ENCODE measurements at regions not wholly inside any gene's neighbourhood (a gene's known extent, or its start where the extent isn't known, plus 50 kb on each side); places are given as distances from the start of the nearest gene placed in this dataset.

- Mint-ChIP-seq H3K27me3 (no peaks in the 10 kb centered on the region), H3K36me3 (peaks cover 2% of the 10 kb centered on the region), H3K4me3 (no peak overlapping the region), H3K9me3 (peaks cover 4% of the 10 kb centered on the region), H3K27ac (no peak overlapping the region), H3K4me1 (peaks cover 11% of the 10 kb centered on the region)
- no peak for DNase-seq (ENCODE audit: low spot score in 2 of 2)
- no peak for ATAC-seq (ENCODE audit: low read depth)
Observed at GRCh38 chr5:124438026-124438902, 308.2 kb downstream of the ZNF608 start.

- peaks cover 2% of the 10 kb centered on the region for H3K36me3 Mint-ChIP-seq
- no peak overlapping the region for H3K4me3 Mint-ChIP-seq
Observed at GRCh38 chr5:124436294-124436693, 310.1 kb downstream of the ZNF608 start.

GRCh38 chr5:124433170-124433569, 313.3 kb downstream of the ZNF608 start:
- Mint-ChIP-seq H3K27ac (no peak overlapping the region), H3K36me3 (peaks cover 5% of the 10 kb centered on the region), H3K27me3 (no peaks in the 10 kb centered on the region), H3K4me1 (peaks cover 3% of the 10 kb centered on the region), H3K9me3 (peaks cover 13% of the 10 kb centered on the region), H3K4me3 (no peak overlapping the region)
- DNase-seq (ENCODE audit: low spot score in 2 of 2) (no peak), ATAC-seq (ENCODE audit: low read depth) (no peak)

More at GRCh38 chr5:124436294-124436693, 310.1 kb downstream of the ZNF608 start:
- H3K9me3 Mint-ChIP-seq = peaks cover 4% of the 10 kb centered on the region
- no peak overlapping the region for H3K27ac Mint-ChIP-seq
- DNase-seq (ENCODE audit: low spot score in 2 of 2) (no peak), ATAC-seq (ENCODE audit: low read depth) (no peak)
- H3K4me1 Mint-ChIP-seq = peaks cover 11% of the 10 kb centered on the region
- no peaks in the 10 kb centered on the region for H3K27me3 Mint-ChIP-seq

GRCh38 chr5:124421584-124421983, 324.9 kb downstream of the ZNF608 start:
- peaks cover 30% of the 10 kb centered on the region for H3K4me1 Mint-ChIP-seq
- H3K9me3 Mint-ChIP-seq = peaks cover 5% of the 10 kb centered on the region
- H3K27me3 Mint-ChIP-seq = no peaks in the 10 kb centered on the region
- ATAC-seq (ENCODE audit: low read depth) = peak; percentile 94
- DNase-seq (ENCODE audit: low spot score in 2 of 2) = peak in 1 of 2 donors; percentile 16
- no peak overlapping the region for H3K27ac Mint-ChIP-seq
- H3K36me3 Mint-ChIP-seq = peaks cover 8% of the 10 kb centered on the region
- peak overlapping the region; percentile 13 for H3K4me3 Mint-ChIP-seq

GRCh38 chr5:124420952-124421351, 325.5 kb downstream of the ZNF608 start:
- ATAC-seq (ENCODE audit: low read depth) (peak; percentile 20), DNase-seq (ENCODE audit: low spot score in 2 of 2) (no peak)
- H3K27ac Mint-ChIP-seq = no peak overlapping the region
- H3K27me3 Mint-ChIP-seq = no peaks in the 10 kb centered on the region
- peaks cover 5% of the 10 kb centered on the region for H3K9me3 Mint-ChIP-seq
- H3K36me3 Mint-ChIP-seq = peaks cover 8% of the 10 kb centered on the region
- H3K4me1 Mint-ChIP-seq = peaks cover 33% of the 10 kb centered on the region
- no peak overlapping the region for H3K4me3 Mint-ChIP-seq

GRCh38 chr5:124419531-124419930, 326.9 kb downstream of the ZNF608 start:
- Mint-ChIP-seq H3K9me3 (peaks cover 5% of the 10 kb centered on the region), H3K27ac (peak overlapping the region; percentile 70), H3K36me3 (peaks cover 8% of the 10 kb centered on the region), H3K27me3 (no peaks in the 10 kb centered on the region), H3K4me3 (peak overlapping the region; percentile 40), H3K4me1 (peaks cover 35% of the 10 kb centered on the region)
- no peak for DNase-seq (ENCODE audit: low spot score in 2 of 2)
- no peak for ATAC-seq (ENCODE audit: low read depth)

- DNase-seq (ENCODE audit: low spot score in 2 of 2) (no peak), ATAC-seq (ENCODE audit: low read depth) (no peak)
- peaks cover 37% of the 10 kb centered on the region for H3K4me1 Mint-ChIP-seq
- H3K27me3 Mint-ChIP-seq = no peaks in the 10 kb centered on the region
- H3K9me3 Mint-ChIP-seq = peaks cover 2% of the 10 kb centered on the region
- H3K27ac Mint-ChIP-seq = no peak overlapping the region
- peaks cover 4% of the 10 kb centered on the region for H3K36me3 Mint-ChIP-seq
- no peak overlapping the region for H3K4me3 Mint-ChIP-seq
Observed at GRCh38 chr5:124418390-124418789, 328.0 kb downstream of the ZNF608 start.

GRCh38 chr5:124417196-124417595, 329.2 kb downstream of the ZNF608 start:
- peaks cover 3% of the 10 kb centered on the region for H3K36me3 Mint-ChIP-seq
- no peak overlapping the region for H3K4me3 Mint-ChIP-seq
- peaks cover 43% of the 10 kb centered on the region for H3K4me1 Mint-ChIP-seq
- ATAC-seq (ENCODE audit: low read depth) = no peak
- no peak overlapping the region for H3K27ac Mint-ChIP-seq
- H3K9me3 Mint-ChIP-seq = peaks cover 5% of the 10 kb centered on the region
- no peaks in the 10 kb centered on the region for H3K27me3 Mint-ChIP-seq
- no peak for DNase-seq (ENCODE audit: low spot score in 2 of 2)

- Mint-ChIP-seq H3K4me3 (no peak overlapping the region), H3K4me1 (peaks cover 41% of the 10 kb centered on the region), H3K36me3 (no peaks in the 10 kb centered on the region), H3K27ac (no peak overlapping the region), H3K27me3 (no peaks in the 10 kb centered on the region), H3K9me3 (peaks cover 3% of the 10 kb centered on the region)
- ATAC-seq (ENCODE audit: low read depth) = no peak
- no peak for DNase-seq (ENCODE audit: low spot score in 2 of 2)
Observed at GRCh38 chr5:124416627-124417026, 329.8 kb downstream of the ZNF608 start.

GRCh38 chr5:124414973-124415372, 331.5 kb downstream of the ZNF608 start:
- DNase-seq (ENCODE audit: low spot score in 2 of 2) (no peak), ATAC-seq (ENCODE audit: low read depth) (no peak)
- Mint-ChIP-seq H3K27ac (no peak overlapping the region), H3K36me3 (no peaks in the 10 kb centered on the region), H3K4me1 (peaks cover 37% of the 10 kb centered on the region), H3K4me3 (no peak overlapping the region), H3K27me3 (no peaks in the 10 kb centered on the region), H3K9me3 (peaks cover 3% of the 10 kb centered on the region)

- H3K36me3 Mint-ChIP-seq = no peaks in the 10 kb centered on the region
- peaks cover 7% of the 10 kb centered on the region for H3K9me3 Mint-ChIP-seq
- H3K27me3 Mint-ChIP-seq = no peaks in the 10 kb centered on the region
- peak; percentile 100 for ATAC-seq (ENCODE audit: low read depth)
- peak overlapping the region; percentile 49 for H3K4me3 Mint-ChIP-seq
- H3K4me1 Mint-ChIP-seq = peaks cover 23% of the 10 kb centered on the region
- DNase-seq (ENCODE audit: low spot score in 2 of 2) = peak in 1 of 2 donors; percentile 49
- no peak overlapping the region for H3K27ac Mint-ChIP-seq
Observed at GRCh38 chr5:124410539-124411488, 335.6 kb downstream of the ZNF608 start.

- Mint-ChIP-seq H3K27ac (no peak overlapping the region), H3K27me3 (no peaks in the 10 kb centered on the region), H3K4me1 (peaks cover 27% of the 10 kb centered on the region), H3K36me3 (no peaks in the 10 kb centered on the region), H3K9me3 (peaks cover 7% of the 10 kb centered on the region), H3K4me3 (no peak overlapping the region)
- DNase-seq (ENCODE audit: low spot score in 2 of 2) = no peak
- ATAC-seq (ENCODE audit: low read depth) = no peak
Observed at GRCh38 chr5:124408738-124409453, 337.5 kb downstream of the ZNF608 start.

- no peak for DNase-seq (ENCODE audit: low spot score in 2 of 2)
- Mint-ChIP-seq H3K9me3 (peaks cover 3% of the 10 kb centered on the region), H3K36me3 (no peaks in the 10 kb centered on the region), H3K4me1 (peaks cover 11% of the 10 kb centered on the region), H3K4me3 (no peak overlapping the region), H3K27me3 (no peaks in the 10 kb centered on the region), H3K27ac (peak overlapping the region; percentile 29)
- no peak for ATAC-seq (ENCODE audit: low read depth)
Observed at GRCh38 chr5:124404796-124405195, 341.6 kb downstream of the ZNF608 start.
